Retinal pigment epithelial cell (primary cell): ENCODE measurements at regions not wholly inside any gene's neighbourhood (a gene's known extent, or its start where the extent isn't known, plus 50 kb on each side); places are given as distances from the start of the nearest gene placed in this dataset.
"Not testable (repeated sequence)": the region's sequence is repeated elsewhere in the genome, so short reads cannot be mapped to it uniquely, and the experiment has no call there.

Experiments used
- DNase-seq: peaks from one replicate; pipeline ENCODE4 v3.0.0-alpha.2; 2010; ENCODE audit warnings: low read depth
- H3K4me3 ChIP-seq: 2 replicates; pipeline ENCODE4 v1.5.1; 2011; ENCODE audit warnings: mild to moderate bottlenecking, low read length, control low read depth, moderate library complexity
- TF ChIP-seq, protein P1 (sequence below): conservative IDR thresholded peaks from 2 replicates; pipeline ENCODE4 v1.5.1; 2011; ENCODE audit warnings: low read depth, low read length, control low read depth, inconsistent platforms

DNA sequence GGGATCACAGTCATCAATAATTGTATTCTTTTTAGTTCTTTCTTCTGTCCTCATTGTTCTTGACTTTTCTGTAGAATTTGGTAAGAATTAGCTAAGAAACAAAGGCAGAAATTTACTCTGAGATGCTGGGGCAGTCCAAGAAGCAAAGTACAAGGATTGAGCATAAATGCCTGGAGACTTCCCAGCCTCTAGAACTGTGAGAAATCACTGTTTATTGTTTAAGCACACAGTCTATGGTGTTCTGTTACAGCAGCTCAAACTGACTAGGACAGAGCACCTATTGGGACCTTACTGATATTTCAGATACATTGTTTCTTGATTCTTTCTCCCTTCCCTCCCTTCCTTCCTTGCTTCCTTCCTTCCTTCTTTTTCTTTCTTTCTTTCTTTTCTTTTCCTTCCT lies 192.7 kb upstream of the SLC35B3 start:
- no peak for DNase-seq

DNA sequence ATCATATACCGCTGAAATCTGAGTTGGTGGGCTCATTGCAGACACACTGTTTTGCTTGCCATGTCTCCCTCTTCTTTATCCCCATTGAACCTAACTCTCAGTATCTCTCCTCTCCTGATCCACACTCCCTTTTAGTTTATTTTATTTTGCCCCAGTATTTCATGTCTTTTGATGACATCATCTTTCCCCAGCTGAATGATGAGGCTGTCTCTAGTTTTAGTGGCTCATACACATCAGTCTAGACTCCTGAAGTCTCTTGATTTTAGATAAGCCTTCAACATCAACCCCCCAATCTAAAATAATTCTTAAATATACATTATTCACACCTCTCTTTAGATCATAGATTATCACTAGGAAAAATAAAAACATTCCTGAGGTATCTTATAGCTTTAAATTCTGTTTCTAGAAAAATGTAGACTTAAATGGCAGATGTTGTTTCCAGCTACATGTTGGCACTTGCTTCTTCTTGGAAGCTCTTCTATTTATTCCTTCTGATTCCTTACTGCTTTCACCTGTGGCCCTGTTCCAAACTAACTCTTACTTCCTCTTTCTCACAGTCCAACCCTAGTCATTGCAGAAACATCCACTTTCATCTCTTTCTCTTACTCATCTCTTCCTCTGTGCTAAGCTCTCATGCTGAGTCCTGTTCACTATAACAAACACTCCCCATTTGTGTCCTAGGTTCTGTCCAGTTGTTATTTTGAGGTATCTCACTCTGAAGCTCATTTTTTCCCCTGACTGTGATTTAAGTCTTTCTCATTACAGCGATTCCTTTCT lies 191.9 kb upstream of the SLC35B3 start:
- DNase-seq, result no peak
- H3K4me3 ChIP-seq, result no peak overlapping the region
- TF ChIP-seq, protein P1, sequence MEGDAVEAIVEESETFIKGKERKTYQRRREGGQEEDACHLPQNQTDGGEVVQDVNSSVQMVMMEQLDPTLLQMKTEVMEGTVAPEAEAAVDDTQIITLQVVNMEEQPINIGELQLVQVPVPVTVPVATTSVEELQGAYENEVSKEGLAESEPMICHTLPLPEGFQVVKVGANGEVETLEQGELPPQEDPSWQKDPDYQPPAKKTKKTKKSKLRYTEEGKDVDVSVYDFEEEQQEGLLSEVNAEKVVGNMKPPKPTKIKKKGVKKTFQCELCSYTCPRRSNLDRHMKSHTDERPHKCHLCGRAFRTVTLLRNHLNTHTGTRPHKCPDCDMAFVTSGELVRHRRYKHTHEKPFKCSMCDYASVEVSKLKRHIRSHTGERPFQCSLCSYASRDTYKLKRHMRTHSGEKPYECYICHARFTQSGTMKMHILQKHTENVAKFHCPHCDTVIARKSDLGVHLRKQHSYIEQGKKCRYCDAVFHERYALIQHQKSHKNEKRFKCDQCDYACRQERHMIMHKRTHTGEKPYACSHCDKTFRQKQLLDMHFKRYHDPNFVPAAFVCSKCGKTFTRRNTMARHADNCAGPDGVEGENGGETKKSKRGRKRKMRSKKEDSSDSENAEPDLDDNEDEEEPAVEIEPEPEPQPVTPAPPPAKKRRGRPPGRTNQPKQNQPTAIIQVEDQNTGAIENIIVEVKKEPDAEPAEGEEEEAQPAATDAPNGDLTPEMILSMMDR, result no peak

More for the DNA sequence above, 192.7 kb upstream of the SLC35B3 start:
- no peak overlapping the region for H3K4me3 ChIP-seq
- TF ChIP-seq, protein P1, result no peak

DNA sequence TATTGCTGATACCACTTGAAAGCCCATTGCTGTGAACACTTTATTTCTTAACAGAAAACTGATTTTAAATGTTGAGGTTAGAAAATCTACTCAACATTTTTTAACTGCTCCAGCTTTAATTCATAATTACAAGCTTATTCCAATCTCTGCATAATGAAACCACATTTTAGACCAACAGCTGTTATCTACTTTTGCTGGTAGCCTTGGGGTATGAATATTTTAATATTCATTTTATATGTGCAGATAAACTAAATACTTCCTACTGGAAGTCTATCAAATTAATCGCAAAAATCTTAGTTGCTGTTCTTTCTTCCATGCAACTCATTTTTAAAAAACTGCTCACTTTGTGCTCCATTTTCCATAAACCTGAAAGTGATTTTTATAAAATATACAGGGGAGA lies 189.3 kb upstream of the SLC35B3 start:
- TF ChIP-seq, protein P1, result no peak
- no peak overlapping the region for H3K4me3 ChIP-seq
- no peak for DNase-seq

DNA sequence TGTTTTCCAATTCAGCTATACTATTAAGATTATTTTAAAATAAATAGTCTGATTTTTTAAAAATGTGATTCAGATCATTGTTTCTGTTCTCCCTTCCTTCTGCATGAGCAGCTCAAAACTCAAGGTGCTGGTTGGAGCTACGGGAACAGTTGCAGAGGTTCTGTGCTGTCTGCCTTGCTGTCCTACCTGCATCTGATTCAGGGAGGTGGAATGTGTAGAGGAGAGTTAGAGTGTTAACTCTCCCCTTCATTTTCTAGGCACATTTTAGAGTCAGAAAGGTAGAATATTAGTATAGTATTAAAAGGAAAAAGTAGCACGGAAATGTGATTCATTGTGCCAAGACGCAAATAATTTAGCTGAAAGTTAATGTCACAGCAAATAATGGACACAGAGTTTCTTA lies 188.1 kb upstream of the SLC35B3 start:
- TF ChIP-seq, protein P1, result no peak
- no peak for DNase-seq
- no peak overlapping the region for H3K4me3 ChIP-seq

DNA sequence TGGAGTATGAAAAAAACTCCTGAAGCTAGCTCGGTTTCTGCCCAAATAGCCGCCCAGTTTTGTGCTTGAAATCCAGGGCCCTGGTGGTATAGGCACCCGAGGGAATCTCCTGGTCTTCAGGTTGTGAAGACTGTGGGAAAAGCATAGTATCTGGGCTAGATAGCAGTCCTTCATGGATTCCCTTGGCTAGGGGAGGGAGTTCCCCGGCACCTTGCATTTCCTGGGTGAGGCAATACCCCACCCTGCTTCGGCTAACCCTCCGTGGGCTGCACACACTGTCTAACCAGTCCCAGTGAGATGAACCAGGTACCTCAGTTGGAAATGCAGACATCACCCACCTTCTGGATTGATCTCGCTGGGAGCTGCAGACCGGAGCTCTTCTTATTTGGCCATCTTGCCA lies 184.5 kb upstream of the SLC35B3 start:
- TF ChIP-seq, protein P1, result no peak
- H3K4me3 ChIP-seq, result no peak overlapping the region
- DNase-seq, result no peak

DNA sequence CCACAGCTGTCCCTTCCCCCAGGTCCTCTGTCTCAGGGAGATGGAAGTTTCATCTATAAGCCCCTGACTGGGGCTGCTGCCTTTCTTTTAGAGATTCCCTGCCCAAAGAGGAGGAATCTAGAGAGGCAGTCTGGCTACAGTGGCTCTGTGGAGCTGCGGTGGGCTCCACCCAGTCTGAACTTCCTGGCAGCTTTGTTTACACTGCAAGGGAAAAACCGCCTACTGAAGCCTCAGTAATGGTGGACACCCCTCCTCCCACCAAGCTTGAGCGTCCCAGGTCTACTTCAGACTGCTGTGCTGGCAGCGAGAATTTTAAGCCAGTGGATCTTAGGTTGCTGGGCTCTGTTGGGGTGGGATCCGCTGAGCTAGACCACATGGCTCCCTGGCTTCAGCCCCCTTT lies 184.1 kb upstream of the SLC35B3 start:
- not testable (repeated sequence) for DNase-seq, H3K4me3 ChIP-seq

DNA sequence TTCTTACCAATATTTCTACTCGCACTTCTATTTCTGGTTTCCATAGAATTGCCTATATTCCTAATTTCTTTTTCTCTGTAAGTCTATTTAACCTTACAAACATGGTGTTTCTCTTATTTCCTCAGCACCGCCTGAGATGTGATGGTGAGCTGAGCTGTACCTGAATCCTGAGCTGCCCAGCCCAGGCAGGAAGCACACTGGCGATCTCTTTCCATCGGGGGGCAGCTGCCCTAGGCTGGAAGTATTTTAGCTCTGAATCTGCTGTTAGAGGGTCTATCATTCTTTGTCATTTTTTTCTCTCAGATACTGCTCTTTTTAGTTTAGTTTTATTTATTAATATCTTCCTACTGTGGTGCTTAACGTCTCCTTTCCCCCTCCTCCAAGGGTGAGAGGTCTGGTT lies 173.4 kb upstream of the SLC35B3 start:
- H3K4me3 ChIP-seq, result no peak overlapping the region
- TF ChIP-seq, protein P1, result no peak
- DNase-seq, result no peak
